ENCODE measurements at regions not wholly inside any gene's neighbourhood (a gene's known extent, or its start where the extent isn't known, plus 50 kb on each side); places are given as distances from the start of the nearest gene placed in this dataset.
"Not testable (repeated sequence)": the region's sequence is repeated elsewhere in the genome, so short reads cannot be mapped to it uniquely, and the experiment has no call there.

DNA sequence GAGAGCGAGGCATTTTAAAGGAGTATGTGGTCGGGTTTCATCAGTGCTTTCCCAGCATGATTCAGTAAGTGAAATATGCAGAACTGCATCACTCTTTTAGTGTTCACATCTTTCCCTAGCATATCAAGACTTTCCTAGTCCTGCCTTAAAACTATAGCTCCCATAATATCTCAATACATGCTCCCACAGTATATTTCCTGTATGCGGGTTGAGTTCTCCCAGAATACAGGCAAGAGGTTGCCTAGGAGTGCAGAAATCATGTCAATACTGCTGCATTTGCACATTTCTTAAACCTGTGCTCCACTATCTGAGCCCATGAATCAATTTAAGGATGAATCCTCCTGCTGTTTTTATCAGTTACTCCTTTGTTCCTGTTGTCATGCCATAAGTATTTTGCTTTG, 386.6 kb upstream of the SLC35B3 start:
- H3K4me3 ChIP-seq (ENCODE audit: low read depth, low read length), result no peak overlapping the region
- TF ChIP-seq, protein P1, sequence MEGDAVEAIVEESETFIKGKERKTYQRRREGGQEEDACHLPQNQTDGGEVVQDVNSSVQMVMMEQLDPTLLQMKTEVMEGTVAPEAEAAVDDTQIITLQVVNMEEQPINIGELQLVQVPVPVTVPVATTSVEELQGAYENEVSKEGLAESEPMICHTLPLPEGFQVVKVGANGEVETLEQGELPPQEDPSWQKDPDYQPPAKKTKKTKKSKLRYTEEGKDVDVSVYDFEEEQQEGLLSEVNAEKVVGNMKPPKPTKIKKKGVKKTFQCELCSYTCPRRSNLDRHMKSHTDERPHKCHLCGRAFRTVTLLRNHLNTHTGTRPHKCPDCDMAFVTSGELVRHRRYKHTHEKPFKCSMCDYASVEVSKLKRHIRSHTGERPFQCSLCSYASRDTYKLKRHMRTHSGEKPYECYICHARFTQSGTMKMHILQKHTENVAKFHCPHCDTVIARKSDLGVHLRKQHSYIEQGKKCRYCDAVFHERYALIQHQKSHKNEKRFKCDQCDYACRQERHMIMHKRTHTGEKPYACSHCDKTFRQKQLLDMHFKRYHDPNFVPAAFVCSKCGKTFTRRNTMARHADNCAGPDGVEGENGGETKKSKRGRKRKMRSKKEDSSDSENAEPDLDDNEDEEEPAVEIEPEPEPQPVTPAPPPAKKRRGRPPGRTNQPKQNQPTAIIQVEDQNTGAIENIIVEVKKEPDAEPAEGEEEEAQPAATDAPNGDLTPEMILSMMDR (IDR thresholded peaks at IDR 0.05; ENCODE audit: low read depth, low read length), result no peak

DNA sequence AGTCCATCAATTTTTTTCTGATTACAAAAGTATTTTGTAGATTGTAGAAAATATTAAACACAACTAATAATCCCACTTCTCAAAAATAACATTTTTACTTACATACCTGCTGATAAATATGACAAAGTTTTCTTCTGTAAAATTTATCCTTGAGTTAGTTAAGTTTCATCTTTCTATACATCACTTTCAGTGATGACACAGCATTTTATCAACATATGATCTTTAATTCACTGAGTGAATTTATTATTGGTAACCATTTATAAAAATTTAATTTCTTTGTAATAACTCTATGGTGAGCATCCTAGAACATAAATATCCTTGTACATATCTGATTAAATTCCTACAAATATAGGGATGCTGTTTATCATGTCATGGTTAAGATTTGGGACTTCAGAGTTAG, 385.0 kb upstream of the SLC35B3 start:
- H3K4me3 ChIP-seq (ENCODE audit: low read depth, low read length), result no peak overlapping the region
- TF ChIP-seq, protein P1 (IDR thresholded peaks at IDR 0.05; ENCODE audit: low read depth, low read length), result no peak

DNA sequence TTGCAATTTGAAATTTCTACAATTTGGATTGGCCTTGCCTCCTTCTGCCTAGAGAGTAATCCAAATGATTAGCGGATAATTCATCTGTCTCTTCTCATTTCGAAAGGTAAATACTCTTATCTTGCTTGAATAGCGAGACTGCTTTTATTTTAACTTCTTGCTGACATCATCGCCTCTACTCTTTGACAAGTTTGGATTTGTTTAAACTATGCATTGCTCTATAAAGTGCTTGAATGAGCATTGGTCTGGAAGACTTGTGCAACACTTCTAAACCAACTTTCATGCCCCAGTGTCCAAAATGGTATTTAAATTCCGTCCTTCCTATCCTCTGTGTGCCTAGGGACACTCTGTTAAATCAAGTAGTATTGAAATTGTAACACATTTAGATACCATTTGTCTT, 384.1 kb upstream of the SLC35B3 start:
- TF ChIP-seq, protein P1 (IDR thresholded peaks at IDR 0.05; ENCODE audit: low read depth, low read length), result no peak

DNA sequence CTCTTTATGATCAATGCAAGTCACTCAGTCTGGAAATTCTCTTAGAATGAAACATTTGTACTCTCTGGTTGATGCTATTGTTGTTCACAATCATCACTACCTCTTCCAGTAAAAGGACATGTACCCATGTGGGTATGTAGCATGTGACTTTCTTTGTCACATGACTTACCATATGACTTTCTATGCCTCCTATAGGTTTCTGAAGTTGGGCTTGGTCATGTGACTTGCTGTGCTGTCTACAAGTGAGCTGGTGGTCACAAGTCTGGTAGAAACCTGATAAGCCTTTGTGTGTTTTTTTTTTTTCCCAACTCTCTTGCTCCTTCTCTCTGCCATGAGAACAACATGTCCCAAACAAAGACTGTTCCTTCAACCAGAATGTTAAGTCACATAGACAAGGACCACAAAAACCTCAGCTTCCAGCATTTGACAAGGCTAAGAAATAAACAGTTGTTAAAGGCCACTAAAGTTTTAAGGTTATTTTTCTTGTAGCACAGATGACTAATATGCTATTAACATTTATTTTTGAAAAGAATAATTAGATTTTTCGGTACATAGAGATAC, 379.2 kb upstream of the SLC35B3 start:
- TF ChIP-seq, protein P1 (IDR thresholded peaks at IDR 0.05; ENCODE audit: low read depth, low read length), result no peak
- no peak overlapping the region for H3K4me3 ChIP-seq (ENCODE audit: low read depth, low read length)

More for the DNA sequence above, 384.1 kb upstream of the SLC35B3 start:
- no peak overlapping the region for H3K4me3 ChIP-seq (ENCODE audit: low read depth, low read length)

DNA sequence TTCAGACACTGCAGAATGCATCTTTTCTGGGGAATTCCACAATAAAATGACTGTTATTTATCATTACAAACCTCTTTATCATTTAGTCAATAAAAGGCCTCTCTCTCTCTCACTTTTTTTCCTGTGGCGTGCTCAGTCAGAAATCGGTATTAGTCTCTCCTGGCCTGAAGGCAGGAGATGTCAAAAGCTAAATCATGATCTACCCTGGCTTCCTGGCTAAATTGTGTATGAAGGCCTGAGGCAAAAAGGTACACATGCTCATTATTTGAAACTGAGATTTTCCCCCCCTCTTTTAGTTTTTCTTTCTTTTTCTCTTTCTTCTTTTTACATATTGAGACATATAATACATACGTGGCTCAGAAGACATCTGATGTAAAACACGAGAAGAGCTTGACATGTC, 375.0 kb upstream of the SLC35B3 start:
- TF ChIP-seq, protein P1 (IDR thresholded peaks at IDR 0.05; ENCODE audit: low read depth, low read length), result no peak

DNA sequence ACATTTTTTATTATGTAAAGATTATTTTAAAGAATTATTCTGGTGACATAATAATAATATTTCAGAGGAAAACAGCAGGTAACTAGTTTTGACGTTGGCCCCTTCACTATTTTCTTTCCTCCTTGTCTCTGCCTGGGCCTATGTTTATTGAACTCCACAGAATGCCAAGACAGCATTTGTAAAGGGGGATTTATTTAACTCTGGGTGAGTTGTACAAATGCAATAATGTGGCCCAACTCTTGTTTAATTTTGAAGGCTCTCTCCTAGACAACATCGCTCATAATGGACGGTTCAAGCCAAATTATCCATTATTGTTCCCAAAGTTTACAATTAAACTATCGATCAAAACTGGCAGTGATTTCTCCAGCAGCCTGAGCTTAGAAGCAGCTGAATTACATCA, 374.3 kb upstream of the SLC35B3 start:
- TF ChIP-seq, protein P1 (IDR thresholded peaks at IDR 0.05; ENCODE audit: low read depth, low read length), result no peak
- no peak overlapping the region for H3K4me3 ChIP-seq (ENCODE audit: low read depth, low read length)

More for the DNA sequence above, 375.0 kb upstream of the SLC35B3 start:
- H3K4me3 ChIP-seq (ENCODE audit: low read depth, low read length), result no peak overlapping the region

DNA sequence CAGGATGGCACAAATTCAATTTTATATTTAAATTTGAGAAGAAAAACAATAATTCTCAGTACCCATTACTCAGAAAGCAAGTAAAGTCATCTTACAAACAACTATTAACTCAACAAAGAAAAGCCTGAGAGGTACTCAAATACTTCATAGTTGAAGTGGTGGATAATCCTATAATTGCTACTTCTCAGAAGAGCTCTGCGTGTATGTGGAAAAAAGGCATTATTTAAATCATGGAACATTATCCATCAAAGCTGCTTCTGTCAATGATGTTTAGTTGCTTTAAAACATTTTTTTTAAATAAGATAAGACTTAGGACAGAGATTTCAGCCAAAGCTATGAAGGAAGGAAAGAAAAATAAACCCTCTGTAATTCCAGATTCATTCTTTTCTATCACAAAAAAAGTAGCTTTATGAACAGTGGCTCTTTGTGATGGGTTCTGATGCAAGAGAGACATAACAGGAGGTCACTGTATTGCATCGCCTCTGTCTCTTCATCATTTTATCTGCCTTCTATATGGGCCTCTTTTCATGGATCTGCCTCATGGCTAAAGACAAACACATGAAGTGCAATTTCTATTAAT, 367.9 kb upstream of the SLC35B3 start:
- no peak overlapping the region for H3K4me3 ChIP-seq (ENCODE audit: low read depth, low read length)
- TF ChIP-seq, protein P1 (IDR thresholded peaks at IDR 0.05; ENCODE audit: low read depth, low read length), result no peak

DNA sequence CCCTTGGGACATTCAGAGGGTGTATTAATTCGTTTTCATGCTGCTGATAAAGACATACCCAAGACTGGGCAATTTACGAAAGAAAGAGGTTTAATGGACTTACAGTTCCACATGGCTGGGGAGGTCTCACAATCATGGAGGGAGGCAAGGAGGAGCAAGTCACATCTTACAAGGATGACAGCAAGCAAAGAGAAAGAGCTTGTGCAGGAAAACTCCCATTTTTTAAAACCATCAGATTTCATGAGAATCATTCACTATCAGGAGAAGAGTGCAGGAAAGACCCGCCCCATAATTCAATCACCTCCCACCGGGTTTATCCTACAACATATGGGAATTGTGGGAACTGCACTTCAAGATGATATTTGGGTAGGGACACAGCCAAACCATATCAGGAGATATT, 367.1 kb upstream of the SLC35B3 start:
- not testable (repeated sequence) for H3K4me3 ChIP-seq (ENCODE audit: low read depth, low read length)

All from WI38 (cell line).